GM18520 (cell line): ENCODE measurements at regions not wholly inside any gene's neighbourhood (a gene's known extent, or its start where the extent isn't known, plus 50 kb on each side); places are given as distances from the start of the nearest gene placed in this dataset.

ENCODE experiments used
- ATAC-seq: cut with Tn5 transposase; IDR thresholded peaks from one replicate; pipeline ENCODE4 v1.9.1; 2021; ENCODE audit not compliant: unreplicated experiment

DNA sequence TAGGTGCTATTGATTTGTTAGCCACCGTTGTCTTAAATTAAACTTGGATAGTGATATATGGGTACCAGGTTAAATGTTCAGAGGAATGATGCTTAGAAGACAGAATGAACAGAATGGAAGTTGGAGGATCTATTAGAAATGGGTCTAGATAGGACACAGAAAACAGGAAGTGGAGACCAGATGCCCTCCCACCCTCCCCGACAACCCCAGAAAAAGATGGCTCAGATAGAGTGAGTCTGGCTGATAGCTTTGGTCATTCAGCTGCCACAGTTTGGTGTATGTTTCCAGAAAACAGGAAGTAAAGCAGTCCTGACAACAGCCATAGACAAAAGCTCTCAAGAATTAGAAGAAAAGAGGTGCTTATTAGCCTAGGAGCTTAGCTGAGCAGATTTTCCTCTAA lies 71.5 kb upstream of the DSG1 start:
- ATAC-seq = no peak

DNA sequence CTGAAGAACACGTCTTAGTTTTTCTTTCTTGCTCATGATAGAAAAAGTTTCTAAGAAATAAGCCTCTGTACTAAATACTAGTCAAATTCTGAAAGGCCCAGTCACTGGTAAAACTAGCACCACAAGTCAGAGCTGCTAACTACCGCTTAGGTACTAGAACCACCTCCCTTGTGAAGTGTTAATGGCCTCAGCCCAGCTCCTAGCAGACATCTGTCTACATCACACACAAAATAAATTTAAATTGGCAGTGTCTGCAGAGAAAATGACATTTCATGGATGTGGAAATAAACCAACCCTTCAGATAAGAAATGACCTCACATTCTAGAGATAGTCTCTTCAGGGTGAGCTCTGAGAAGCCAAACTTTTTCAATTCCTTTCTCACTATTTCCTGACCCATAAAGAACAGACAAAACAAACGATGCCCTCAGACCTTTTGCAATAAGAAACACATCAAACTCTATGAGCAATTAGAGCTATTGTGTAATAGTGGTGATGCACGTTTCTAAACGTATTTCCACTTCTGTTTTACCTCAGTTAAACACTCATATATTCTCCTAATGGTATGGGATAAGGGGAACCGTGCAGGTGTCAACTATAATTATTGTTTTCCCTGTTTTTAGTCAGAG lies 70.3 kb upstream of the DSG1 start:
- no peak for ATAC-seq

DNA sequence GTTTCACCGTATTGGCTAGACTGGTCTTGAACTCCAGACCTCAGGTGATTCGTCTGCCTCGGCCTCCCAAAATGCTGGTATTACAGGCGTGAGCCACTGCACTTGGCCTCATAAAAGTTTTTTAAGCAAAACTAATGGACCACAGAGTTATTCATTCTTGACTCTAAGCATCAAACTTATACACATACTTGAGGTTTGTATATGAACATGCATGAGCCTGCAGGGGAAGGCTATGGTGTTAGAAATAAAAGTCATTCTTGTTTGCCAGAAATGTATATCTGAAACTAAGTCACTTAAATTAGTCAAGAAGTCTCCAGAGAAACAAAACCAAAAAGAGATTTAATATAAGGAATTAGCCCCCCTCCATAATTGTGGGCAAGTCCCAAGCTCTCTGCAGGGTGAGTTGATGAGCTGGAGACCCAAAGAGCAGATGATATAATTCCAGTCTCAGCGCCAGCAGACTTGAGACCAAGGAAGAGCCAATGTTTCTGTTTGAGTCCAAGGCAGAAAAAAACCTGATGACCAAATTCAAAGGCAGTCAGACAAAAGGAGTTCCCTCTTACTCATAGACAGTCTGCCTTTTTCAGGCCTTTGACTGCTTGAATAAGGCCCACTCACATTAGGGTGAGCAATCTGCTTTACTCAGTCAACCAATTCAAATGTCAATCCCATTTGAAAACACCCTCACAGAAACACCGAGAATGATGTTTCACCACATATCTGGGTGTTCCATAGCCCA lies 69.0 kb upstream of the DSG1 start:
- no peak for ATAC-seq

DNA sequence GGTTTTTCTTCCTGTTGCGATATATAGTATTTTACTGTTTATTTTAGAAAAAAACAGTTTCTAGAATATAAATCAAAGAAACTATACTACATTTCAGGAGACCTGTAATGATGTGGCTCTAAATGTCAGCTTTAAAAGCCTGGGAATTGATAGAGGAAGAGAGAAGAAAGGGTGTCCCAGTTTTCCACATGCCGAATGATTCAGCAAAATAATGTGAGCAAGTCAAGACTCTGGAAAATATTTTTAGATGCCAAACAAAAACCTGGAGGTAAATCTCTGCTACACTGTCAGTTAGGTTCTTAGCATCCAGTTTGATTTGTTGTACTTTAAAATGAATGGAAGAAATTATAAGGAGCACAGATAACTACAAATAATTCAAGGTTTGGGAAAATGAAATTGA lies 67.1 kb upstream of the DSG1 start:
- no peak for ATAC-seq

DNA sequence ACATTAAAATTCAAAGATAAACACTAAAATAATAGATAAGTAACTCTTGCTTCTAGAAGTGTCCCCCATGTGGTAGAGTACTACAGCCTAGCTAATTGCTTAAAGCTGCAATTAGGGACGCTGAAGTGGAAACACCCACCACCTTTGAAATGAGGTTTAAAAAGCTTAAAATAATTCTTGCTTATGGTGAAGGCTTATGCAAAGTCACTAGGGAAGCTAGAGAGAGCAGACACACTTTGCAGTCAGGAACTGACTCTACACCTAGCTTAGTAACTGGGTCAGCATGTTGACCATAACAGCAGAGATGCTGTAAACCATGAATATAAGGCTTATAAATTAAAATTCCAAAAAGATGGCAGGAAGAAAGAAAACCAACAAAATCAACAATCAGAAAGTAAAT lies 65.4 kb upstream of the DSG1 start:
- no peak for ATAC-seq

DNA sequence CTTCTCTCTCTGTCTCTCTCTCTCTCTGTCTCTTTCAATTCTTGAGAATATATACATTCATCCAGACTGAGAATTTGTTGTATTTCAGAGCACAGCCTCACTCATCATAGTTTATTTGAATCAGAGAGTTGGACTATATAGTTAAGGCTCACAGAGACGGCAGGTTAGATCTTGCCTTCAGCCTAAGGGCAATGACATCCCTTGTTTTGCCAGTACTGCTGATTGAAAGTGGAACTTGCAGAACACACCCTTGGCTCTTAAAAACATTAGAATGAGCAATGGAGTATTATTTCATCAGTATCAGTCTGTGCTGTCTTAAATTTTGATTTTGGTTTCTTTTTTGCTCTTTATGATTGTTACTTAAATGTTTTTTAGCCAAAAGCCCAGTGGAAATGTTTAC lies 62.0 kb upstream of the DSG1 start:
- no peak for ATAC-seq

DNA sequence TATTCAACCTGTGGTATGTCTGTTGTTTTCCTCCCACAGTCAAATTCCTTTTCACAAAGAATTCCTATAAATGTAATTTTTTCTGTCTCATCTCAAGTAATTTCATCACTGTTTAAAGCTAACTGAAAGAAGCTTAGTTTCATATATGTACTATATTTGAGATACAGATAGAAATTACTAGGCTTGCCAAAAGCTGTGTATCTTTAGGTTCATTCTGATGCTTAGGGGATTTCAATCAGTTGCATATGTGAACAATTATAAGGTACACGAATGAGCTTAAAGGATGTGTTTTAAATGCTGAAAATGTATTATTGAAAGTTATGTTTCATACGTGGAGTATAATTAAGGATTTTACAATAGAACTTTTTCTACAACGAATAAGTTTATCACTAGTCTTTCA lies 59.2 kb upstream of the DSG1 start:
- ATAC-seq = no peak

DNA sequence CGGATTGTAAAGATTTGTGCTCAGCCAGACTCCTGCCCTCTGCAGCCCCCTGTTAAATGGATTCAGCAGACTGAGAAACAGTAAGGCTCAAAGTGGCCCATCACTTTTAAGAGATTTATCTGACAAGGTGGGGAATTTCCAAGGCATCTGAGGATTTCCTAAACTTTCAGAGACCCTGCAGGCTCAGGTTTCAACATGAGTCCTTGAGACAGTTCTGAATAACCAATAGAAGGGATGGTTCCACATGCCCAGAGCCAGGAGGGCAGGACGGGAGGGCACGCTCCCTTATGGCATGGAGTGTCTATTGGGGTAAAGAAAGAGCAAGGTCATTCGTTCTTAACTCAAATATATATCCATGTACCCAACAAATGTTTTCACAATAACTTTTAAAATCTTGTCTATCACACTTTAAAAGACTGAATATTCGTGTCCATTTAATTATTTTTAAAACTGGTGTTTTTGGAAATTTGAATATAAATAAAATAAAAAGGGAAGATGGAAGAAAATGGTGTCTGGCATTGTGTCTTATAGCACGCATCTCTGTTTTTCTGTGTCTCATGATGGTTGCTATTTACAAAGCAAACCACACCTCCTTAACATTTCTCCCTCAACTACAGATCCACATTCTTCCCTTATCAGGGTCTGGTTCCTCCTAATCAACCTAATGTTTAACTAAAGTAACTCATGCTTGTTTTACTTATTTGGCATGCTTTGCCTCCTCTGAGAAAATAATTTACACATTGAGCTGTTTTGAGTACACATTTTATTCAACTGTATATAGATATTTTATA lies 56.0 kb upstream of the DSG1 start:
- no peak for ATAC-seq

DNA sequence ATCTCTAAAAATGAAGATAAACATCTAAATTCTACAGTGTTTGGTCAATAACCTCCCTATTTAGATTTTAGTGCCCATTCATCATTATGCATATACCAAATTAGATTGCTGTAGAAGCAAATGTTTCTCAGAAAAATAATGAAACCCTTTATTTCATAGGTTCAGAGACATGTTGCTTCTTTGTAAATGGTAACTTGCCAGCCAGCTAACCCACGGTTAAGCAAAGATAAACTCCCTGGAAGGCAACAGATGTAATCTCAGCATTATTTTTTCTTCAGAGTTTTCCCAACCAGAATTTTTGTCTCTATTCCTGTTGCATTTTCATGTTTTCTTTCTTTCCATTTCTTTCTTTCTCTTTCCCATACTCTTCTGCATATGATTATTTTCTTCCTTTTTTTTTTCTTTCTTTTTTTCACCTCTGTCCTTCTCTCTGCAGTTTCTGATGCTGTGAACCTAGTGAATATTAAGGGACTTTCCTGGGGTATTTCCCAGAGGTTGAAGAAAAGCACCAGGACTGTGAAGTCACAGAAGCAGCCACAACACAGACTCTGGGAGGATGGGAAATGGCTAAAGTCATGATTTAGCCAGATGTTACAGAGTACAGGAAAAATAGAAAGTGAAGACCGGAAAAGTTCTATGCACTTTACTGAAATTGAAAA lies 50.0 kb upstream of the DSG1 start:
- peak; percentile 75 for ATAC-seq
